HL-60 (cell line): ENCODE measurements at regions not wholly inside any gene's neighbourhood (a gene's known extent, or its start where the extent isn't known, plus 50 kb on each side); places are given as distances from the start of the nearest gene placed in this dataset.
A peak's percentile ranks its signal among the peaks of the same experiment; 100 is the strongest.

Source experiments
- DNase-seq, 2 experiments: peaks; one replicate each; pipeline ENCODE4 v3.0.0-alpha.2; 2010 to 2020; ENCODE audit warnings: low read depth in 1 of 2, low spot score in 1 of 2
- H3K27ac ChIP-seq: fragments of 250-450 bp; sonication (Bioruptor Pico); replicated peaks from 2 replicates; pipeline ENCODE4 v1.5.1; 2020; ENCODE audit warnings: mild to moderate bottlenecking, moderate library complexity
- H3K27me3 ChIP-seq: fragments of 250-450 bp; sonication (Bioruptor Pico); 2 replicates; pipeline ENCODE4 v1.5.1; 2021; ENCODE audit warnings: mild to moderate bottlenecking, moderate library complexity; ENCODE audit not compliant: insufficient read depth, poor library complexity, severe bottlenecking
- H3K4me3 ChIP-seq: replicated peaks from 2 replicates; pipeline ENCODE4 v1.5.1; 2011; ENCODE audit warnings: mild to moderate bottlenecking, control low read depth, low read length; ENCODE audit not compliant: insufficient read depth
- GABPA ChIP-seq: IDR thresholded peaks from 2 replicates; pipeline ENCODE4 v1.6.1; 2012; ENCODE audit warnings: low read depth
- POLR2AphosphoS5 ChIP-seq: IDR thresholded peaks from 2 replicates; pipeline ENCODE4 v1.6.1; 2012; ENCODE audit warnings: low read depth
- SPI1 ChIP-seq: IDR thresholded peaks from 2 replicates; pipeline ENCODE4 v1.6.1; 2012; ENCODE audit warnings: low read depth, mild to moderate bottlenecking, borderline replicate concordance
- TF ChIP-seq, protein P1 (sequence below): IDR thresholded peaks from 2 replicates; pipeline ENCODE4 v1.6.1; 2012; ENCODE audit warnings: low read depth; ENCODE audit not compliant: insufficient replicate concordance
- TF ChIP-seq, protein P2 (sequence below): IDR thresholded peaks from one replicate; pipeline ENCODE4 v1.5.1; 2011; ENCODE audit warnings: low read length, control low read depth, inconsistent platforms; ENCODE audit not compliant: insufficient read depth

DNA sequence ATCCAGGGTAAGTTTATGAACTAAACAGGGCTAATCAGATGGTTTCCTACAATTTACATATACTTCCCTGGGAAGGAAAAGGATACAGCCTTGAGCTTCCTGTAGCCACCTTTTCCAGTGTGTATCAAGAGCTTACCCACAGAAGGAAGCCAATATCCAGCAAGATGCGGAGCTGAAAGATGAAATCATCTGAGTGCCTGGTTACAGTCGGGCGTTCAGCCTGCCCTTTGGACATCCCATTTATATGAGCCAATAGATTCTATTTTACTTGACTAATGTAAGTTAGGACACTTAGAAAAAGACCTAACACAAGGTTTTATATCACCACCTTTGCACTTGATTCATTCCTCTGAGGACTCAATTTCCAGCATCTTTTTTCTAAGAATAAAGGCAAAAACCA, 108.2 kb downstream of the UCHL5 start:
- TF ChIP-seq GABPA (no peak), POLR2AphosphoS5 (no peak), SPI1 (no peak)
- TF ChIP-seq, protein P1, sequence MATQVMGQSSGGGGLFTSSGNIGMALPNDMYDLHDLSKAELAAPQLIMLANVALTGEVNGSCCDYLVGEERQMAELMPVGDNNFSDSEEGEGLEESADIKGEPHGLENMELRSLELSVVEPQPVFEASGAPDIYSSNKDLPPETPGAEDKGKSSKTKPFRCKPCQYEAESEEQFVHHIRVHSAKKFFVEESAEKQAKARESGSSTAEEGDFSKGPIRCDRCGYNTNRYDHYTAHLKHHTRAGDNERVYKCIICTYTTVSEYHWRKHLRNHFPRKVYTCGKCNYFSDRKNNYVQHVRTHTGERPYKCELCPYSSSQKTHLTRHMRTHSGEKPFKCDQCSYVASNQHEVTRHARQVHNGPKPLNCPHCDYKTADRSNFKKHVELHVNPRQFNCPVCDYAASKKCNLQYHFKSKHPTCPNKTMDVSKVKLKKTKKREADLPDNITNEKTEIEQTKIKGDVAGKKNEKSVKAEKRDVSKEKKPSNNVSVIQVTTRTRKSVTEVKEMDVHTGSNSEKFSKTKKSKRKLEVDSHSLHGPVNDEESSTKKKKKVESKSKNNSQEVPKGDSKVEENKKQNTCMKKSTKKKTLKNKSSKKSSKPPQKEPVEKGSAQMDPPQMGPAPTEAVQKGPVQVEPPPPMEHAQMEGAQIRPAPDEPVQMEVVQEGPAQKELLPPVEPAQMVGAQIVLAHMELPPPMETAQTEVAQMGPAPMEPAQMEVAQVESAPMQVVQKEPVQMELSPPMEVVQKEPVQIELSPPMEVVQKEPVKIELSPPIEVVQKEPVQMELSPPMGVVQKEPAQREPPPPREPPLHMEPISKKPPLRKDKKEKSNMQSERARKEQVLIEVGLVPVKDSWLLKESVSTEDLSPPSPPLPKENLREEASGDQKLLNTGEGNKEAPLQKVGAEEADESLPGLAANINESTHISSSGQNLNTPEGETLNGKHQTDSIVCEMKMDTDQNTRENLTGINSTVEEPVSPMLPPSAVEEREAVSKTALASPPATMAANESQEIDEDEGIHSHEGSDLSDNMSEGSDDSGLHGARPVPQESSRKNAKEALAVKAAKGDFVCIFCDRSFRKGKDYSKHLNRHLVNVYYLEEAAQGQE, result no peak
- TF ChIP-seq, protein P2, sequence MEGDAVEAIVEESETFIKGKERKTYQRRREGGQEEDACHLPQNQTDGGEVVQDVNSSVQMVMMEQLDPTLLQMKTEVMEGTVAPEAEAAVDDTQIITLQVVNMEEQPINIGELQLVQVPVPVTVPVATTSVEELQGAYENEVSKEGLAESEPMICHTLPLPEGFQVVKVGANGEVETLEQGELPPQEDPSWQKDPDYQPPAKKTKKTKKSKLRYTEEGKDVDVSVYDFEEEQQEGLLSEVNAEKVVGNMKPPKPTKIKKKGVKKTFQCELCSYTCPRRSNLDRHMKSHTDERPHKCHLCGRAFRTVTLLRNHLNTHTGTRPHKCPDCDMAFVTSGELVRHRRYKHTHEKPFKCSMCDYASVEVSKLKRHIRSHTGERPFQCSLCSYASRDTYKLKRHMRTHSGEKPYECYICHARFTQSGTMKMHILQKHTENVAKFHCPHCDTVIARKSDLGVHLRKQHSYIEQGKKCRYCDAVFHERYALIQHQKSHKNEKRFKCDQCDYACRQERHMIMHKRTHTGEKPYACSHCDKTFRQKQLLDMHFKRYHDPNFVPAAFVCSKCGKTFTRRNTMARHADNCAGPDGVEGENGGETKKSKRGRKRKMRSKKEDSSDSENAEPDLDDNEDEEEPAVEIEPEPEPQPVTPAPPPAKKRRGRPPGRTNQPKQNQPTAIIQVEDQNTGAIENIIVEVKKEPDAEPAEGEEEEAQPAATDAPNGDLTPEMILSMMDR, result no peak
- Histone ChIP-seq H3K4me3 (no peak overlapping the region), H3K27me3 (no peaks in the 10 kb centered on the region), H3K27ac (no peak overlapping the region)
- no peak for DNase-seq

DNA sequence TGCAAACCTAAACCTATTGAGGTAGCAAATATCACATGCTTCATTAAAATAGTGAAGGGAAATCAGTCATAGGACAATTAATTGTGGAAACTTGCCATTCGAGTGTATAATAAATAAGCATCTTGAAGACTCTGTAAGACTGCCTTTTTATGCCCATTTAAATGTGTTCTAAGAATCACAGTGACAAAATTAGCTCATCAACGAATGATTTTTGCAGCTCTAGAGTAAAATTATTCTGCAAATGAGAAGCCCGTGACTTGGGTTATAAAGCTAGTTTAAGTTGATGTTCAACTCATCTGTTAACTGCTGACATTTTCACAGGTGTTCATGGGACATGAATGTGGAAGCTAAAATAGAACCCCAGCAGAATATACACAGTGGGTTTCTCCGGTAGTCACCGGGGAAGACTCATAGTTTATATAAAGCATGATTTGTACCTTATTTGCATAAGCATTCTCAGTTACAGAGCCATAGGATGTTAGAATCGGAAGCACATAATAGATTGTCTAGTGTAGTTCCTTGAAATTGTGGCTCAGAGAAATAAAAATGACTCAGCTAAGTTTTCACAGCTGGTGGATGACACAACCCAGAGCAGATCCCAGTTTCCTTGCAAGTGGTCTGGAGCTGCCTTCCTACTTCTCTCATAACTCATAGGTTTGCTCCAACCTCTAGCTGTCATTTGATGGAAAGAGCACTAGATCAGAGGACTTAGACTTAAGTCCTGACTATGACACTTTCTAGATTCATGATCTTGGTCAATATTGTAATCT, 107.3 kb downstream of the UCHL5 start:
- TF ChIP-seq, protein P2, result no peak
- TF ChIP-seq SPI1 (no peak), POLR2AphosphoS5 (no peak), GABPA (no peak)
- TF ChIP-seq, protein P1, result no peak
- Histone ChIP-seq H3K27ac (no peak overlapping the region), H3K27me3 (no peaks in the 10 kb centered on the region), H3K4me3 (no peak overlapping the region)
- DNase-seq, result peak in 1 of 2 experiments; percentile 28

DNA sequence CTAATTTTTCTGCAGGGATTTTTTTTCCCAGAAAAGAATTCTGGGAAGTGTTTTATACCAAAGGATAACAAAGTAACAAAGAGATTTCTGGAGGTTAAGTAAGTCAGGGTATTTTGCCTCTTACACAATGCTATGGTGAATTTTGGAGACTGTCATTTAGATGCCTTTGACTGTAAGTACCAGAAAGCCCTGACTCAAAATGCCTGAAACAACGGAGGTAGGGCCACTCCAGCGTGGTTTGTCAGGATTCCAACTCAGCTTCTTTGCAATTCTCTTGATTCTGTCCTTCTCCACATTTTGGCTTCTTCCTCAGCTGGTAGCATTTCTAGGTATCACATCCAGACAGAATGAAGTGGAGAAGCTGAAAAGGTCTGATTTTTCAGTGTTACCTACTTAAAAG, 106.5 kb downstream of the UCHL5 start:
- no peaks in the 10 kb centered on the region for H3K27me3 ChIP-seq

More for the DNA sequence above, 106.5 kb downstream of the UCHL5 start:
- DNase-seq, result no peak
- Histone ChIP-seq H3K4me3 (no peak overlapping the region), H3K27ac (no peak overlapping the region)
- TF ChIP-seq GABPA, result no peak
- no peak for TF ChIP-seq POLR2AphosphoS5
- no peak for TF ChIP-seq SPI1
- TF ChIP-seq, protein P1, result no peak
- TF ChIP-seq, protein P2, result no peak
